ENCODE measurements at regions not wholly inside any gene's neighbourhood (a gene's known extent, or its start where the extent isn't known, plus 50 kb on each side); places are given as distances from the start of the nearest gene placed in this dataset.

GRCh38 chr10:44196008-44196320 lies 188.9 kb downstream of the CXCL12 start:
- no peak for DNase-seq

GRCh38 chr10:44195112-44196007 lies 189.5 kb downstream of the CXCL12 start:
- no peak for DNase-seq

DNA sequence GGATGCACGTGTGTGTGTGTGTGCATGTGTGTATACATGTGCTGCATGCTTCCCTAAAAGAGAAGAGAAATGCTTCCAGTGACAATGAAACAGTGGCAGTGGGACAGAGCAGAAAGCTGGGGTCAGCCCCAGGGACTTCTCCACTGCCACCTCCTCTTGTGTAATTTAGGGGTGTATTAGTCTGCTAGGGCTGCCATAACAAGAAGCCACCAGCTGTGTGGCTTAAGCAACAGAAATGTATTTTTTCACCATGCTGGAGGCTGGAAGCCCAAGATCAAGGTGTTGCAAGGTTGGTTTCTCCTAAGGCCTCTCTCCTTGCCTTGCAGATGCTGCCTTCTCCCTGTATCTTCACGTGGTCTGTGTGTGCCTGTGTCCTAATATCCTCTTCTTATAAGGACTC lies 190.5 kb downstream of the CXCL12 start:
- DNase-seq: no peak

DNA sequence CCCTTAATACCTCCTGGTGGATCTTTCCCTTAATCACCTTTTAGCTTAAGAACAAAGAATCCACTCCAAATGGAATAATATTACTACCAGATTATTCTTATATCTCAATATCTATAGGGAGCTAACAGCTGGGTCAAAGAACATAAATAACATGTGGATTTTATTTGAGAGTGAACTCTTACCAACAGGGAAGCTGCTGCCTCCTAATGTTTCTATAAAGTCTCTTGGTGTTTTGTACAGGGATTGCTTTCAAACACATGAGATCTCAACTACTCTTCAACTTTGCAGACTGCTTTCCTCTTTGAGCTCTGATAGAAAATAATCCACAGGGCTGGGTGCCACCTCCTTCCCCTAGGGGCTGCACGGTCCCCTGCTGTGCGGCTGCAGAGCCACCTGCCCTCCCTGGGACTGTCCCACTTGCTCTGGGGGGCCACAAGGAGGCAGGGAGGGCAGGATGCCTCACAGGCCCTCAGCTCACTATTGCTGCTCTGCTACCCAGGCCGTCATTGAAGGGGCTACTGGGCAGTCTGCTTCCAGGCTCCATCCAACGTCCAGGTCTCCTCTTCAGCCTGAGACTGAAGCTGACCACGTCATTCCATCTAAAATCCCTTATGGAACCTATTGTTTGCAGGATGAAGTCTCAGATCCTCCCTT lies 191.2 kb downstream of the CXCL12 start:
- DNase-seq: no peak

GRCh38 chr10:44193166-44193565 lies 191.7 kb downstream of the CXCL12 start:
- DNase-seq: no peak

GRCh38 chr10:44192435-44192834 lies 192.5 kb downstream of the CXCL12 start:
- no peak for DNase-seq

DNA sequence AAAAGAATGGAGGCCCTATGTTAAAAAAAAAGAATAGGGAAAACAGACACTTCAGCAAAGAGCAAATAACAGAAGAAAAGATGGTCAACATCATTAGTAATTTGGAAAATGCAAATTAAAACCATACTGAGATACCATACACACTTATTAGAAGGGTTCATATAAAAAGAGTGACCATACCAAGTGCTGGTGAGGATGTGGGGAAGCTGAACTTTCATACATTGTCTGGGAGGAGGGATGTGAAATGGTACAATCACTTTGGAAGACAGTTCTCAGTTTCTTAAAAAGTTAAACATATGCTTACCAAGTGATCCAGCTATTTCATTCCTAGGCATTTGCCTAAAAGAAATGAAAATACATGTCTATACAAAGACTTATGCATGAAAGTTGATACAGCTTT lies 194.4 kb downstream of the CXCL12 start:
- DNase-seq: no peak

- DNase-seq: no peak
Observed at GRCh38 chr10:44186821-44187220, 198.1 kb downstream of the CXCL12 start.

DNA sequence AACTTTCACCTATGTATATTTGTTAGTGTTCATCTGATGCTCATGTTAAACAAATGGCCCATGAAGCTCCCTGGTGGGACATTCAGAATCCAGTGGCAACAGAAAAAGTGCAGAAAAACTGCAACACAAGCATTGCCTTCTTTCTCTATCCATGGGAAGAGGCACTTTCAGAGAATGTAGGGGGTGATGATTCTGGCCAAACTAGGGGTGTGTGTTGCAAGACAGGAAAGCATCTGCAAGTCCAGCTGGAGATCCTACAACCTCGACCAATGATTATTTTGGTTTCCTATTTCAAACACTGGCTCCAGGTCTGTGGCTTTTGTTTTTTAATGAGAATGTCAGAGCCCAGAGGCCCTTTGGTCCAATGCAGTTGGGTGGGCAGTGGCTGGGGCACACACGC lies 198.7 kb downstream of the CXCL12 start:
- no peak for DNase-seq

DNA sequence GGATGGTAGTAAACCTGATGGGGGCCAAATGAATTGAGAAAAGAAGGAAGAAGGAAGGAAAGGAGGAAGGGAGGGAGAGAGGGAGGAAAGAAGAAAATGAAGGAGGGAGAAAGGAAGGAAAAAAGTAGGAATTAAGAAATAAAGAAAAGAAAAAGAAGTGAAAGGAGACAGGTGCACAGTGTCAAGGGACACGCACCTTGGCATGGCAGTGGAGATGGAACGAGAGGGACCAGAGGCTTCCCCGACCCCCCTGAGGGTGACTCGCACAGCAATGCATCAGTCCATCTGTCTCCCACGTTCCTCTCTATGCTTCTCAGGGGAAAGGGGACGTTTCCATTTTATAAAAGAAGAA lies 199.6 kb downstream of the CXCL12 start:
- no peak for DNase-seq

GRCh38 chr10:44184633-44185314 lies 200.1 kb downstream of the CXCL12 start:
- no peak for DNase-seq

GRCh38 chr10:44183667-44184632 lies 200.9 kb downstream of the CXCL12 start:
- DNase-seq: no peak

DNA sequence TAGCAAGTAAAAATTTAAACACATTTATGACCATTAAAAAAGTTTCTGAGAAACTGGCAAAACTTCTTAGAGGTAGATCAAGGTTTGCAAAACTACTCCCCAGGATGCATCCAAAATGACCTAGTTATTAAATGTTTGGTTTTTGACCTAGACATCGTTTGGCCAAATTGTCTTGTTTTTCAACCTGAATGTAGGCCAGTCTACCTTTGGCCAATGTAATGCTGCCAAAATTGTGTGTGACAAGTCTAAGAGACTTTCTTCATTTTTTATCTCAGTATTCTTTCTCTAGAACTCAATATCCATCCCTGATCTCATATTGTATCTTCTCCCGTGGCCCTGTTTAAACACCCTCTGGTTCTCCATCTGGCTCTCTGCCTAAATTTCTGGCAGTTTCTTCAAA lies 202.0 kb downstream of the CXCL12 start:
- no peak for DNase-seq

DNA sequence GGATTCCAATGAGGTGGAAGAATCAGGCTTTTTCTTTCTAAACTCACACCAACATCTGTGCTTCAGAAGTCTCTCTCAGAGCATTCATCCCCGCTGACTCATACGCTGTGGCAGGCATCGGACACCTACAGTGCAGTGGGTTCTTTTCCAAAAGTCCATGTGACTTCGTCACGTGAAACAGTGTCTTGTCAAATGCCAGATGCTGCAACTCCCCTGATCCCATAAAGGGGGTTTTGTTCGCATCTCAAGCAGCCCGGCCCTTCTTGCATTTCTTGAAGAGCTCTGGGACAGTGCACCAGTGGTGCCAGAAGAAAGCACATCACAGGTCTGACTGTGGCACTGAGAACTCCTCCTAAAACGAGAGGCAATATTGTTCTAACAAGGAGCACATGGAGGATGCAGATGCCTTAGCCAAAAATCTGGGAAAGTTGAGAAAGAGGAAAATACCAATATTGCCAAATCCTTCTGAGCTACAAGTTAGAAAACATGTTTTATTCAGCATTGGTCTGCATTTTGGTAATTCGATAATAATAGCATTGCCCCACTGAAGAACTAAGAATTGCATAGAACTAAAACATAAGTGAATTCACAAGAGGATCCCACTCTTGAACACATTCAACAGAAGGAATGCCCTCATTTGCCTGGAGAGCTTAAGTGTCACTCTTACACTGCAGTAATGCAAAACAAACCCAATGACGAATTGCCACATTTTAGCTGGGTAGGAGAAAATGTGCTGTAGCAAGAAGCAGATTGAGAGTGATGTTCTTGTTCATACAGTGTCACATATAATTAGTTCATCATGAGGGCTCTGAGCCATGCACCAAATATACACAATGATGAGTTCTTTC lies 204.4 kb downstream of the CXCL12 start:
- no peak for DNase-seq

DNA sequence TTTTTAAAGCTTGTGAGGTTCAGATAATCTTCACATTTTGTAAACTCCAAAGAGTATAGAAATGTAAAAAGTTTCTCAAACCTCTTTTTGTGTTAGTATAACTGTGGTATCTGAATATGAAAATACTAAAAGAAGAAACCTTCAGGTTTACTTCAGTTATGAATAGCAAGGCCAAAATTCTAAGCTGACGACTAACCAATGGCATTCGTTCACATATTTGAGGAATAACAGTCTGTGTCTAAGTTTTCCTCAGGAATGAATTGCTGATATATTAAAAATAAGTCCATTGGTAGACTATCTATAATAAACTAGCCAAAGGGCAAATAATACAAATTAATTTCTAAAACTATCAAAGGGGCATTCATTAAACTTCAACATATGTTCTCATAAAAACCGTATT lies 206.0 kb downstream of the CXCL12 start:
- no peak for DNase-seq

DNA sequence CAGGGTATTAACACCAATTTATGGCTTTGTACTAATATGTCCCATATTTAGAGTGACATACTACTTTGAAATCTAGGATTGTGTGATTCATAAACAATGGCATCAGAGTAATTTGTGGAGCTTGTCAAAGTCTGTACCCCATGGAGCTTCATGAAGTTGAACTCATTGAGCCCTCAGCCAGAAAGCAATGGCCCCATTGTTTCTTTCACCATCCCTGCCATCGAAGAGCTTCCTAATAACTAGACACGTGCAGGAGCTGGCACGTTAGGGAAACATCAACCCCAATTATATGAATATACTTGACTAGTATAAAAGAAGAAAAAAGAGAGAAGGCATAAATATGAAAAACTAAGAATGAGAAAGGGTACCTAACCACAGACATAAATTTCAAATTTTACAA lies 206.6 kb downstream of the CXCL12 start:
- no peak for DNase-seq

DNA sequence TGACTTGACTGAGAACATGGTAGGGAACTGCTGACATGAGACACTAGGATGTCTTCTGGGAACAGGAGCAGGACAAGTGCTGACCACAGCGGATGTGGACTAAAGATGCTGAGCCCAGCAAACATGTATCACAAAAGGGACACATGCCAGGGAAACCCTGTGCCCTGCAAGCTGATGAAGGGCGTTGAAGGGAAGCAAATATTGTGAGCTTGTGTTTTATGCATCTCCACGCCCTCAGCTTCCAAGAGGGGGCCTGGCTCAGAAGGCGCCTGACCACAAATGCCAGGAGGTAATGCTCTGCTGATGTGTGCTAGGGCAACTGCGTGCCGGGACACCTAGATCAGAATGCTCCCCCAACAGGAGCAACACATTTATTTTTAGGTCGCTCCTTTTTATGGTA lies 207.3 kb downstream of the CXCL12 start:
- DNase-seq: no peak

DNA sequence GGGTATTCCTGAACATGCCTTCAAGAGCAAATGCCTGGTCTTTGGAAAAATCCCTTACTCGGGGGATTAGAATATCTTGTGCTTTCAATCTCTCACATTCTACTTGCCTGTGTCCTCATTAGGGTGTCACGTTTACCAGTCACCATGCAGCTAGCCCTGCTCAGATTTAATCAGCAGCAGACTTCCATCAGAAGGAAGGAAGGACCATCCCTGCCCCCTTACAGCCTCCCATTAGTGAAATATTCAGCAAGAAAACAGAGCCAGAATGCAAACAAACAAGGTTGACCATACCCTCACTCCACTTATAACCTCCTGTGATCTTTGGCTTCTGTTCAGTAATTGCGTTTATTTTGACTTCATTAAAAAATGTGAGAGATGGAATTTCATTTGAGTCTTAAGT lies 208.6 kb downstream of the CXCL12 start:
- no peak for DNase-seq

DNA sequence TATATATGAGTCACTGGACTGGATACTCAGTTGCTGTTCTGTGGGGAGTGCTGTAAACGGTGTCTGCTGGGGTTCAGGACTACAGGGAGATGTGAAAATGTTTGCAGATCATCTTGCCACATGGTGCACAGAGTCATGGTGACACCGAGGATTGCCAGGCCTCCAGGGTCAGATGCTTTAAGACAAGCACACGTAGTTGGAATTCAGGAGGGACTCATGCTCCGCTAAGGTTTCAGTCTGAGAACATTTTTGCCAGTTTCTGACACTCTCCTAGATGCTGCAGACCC lies 211.3 kb downstream of the CXCL12 start:
- DNase-seq: no peak

DNA sequence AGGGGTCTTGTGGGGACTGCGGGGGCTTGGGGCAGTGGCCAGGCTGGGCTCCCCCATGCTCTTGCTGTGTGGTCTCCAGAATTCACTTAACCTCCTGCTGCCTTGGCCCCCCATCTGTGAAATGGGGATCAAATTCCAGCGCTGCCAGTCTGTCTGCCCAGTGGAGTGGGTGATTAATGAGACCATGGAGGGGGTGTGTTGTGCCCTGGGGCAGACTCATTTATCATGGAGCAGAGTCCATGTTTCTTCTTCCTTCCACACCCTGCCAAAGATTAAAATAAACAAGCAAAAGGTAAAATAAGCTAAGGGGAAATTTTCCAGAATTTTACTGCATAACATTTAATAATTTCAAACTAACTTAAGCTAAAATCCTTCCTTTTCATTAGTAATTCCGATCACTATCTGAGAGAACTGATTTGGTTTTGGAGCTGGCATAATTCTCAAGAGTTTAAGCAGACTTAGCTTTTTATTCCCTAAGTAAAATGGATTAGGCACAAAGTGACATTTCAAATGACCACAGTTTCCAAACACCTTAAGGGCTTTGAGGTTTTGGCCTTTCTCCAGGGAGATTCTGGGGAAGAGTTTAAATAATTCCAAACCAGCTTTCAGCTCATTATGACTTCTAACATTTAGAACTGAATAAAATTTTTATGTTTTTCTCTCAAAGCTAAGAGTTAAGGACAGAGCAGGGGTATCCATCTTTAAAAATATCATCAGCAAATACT lies 211.9 kb downstream of the CXCL12 start:
- DNase-seq: no peak

DNA sequence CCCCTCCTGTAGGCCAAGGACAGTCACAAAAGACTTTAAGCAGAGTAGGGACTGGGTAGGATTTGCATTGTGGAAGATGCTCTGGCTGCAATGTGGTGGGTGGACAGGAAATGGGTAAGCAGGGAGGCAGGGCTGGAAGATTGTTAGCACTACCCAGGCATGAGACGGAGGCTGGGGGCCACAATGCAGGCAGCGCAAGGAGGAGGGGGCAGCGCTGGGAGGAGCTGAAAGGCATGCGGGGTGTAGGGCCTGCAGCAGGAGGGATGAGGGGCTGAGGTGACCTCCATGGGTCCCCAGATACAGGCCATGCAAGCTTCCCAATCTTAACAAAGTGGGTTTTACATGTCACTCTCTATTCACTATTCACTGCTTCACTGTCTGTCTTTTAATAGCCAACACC lies 213.1 kb downstream of the CXCL12 start:
- DNase-seq: no peak

All from suppressor macrophage (primary cell).